ENCODE measurements at regions not wholly inside any gene's neighbourhood (a gene's known extent, or its start where the extent isn't known, plus 50 kb on each side); places are given as distances from the start of the nearest gene placed in this dataset.

DNA sequence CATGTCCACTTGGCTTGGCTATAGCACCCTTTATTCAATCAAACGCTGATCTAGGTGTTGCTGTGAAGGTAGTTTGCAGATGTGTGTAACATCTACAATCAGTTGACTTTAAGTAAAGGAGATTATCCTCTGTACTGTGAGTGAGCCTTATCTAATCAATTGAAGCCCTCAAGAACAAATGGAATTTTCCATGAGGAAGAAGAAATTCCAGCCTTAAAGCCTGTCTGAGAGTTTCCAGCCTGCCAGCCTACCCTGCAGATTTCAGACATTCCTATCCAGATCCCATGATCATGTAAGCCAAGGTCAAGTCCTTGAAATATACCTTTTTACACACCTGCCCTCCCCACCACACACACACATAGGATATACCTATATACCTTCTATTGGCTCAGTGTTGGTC, 696.7 kb downstream of the MRPL39 start:
- Histone ChIP-seq H3K4me3 (ENCODE audit: control extremely low read depth in 1 of 5, extremely low read depth in 1 of 5, insufficient read depth in 1 of 5, low read depth in 2 of 5, low read length in 4 of 5) (no peak overlapping the region), H3K27ac (ENCODE audit: low read length in 2 of 2) (no peak overlapping the region), H3K4me2 (replicated peaks; ENCODE audit: low read depth, low read length, poor library complexity, severe bottlenecking) (no peak overlapping the region), H3K9ac (ENCODE audit: low read length) (no peak overlapping the region), H3K9me3 (ENCODE audit: control extremely low read depth in 1 of 3, control insufficient read depth in 2 of 3, insufficient read depth in 1 of 3, low read length in 2 of 3) (no peaks in the 10 kb centered on the region), H3K36me3 (replicated peaks in 1 of 2; ENCODE audit: control extremely low read depth in 1 of 2, control insufficient read depth in 1 of 2, extremely low read depth in 1 of 2, insufficient read depth in 2 of 2, low read length in 1 of 2) (no peaks in the 10 kb centered on the region), H4K20me1 (ENCODE audit: control insufficient read depth, insufficient read depth, low read length, poor library complexity, severe bottlenecking) (no peaks in the 10 kb centered on the region), H3K4me1 (ENCODE audit: control insufficient read depth in 2 of 2, insufficient read depth in 2 of 2, low read length in 2 of 2) (no peaks in the 10 kb centered on the region), H3K79me2 (ENCODE audit: control insufficient read depth, insufficient read depth, low read length) (no peaks in the 10 kb centered on the region), H2AFZ (ENCODE audit: insufficient read depth, low read depth, low read length, poor library complexity, severe bottlenecking) (no peak overlapping the region), H3K27me3 (replicated peaks in 1 of 4; ENCODE audit: control extremely low read depth in 1 of 4, control insufficient read depth in 3 of 4, insufficient read depth in 4 of 4, low read length in 3 of 4) (no peaks in the 10 kb centered on the region)
- intact Hi-C loops (cut with micrococcal nuclease) = no loop called here
- ATAC-seq (ENCODE audit: low read depth) (no peak), DNase-seq (no peak)
- no CpG with 5 or more reads among the region's 1 CpG for WGBS (ENCODE audit: insufficient coverage)
- no peak overlapping the region for H3K27ac Mint-ChIP-seq
- H3K27me3 Mint-ChIP-seq = no peaks in the 10 kb centered on the region
- no peaks in the 10 kb centered on the region for H3K4me1 Mint-ChIP-seq
- no peaks in the 10 kb centered on the region for H3K9me3 Mint-ChIP-seq (ENCODE audit: insufficient read depth)
- CTCF ChIA-PET = no interaction called here
- TF ChIP-seq, protein P1, sequence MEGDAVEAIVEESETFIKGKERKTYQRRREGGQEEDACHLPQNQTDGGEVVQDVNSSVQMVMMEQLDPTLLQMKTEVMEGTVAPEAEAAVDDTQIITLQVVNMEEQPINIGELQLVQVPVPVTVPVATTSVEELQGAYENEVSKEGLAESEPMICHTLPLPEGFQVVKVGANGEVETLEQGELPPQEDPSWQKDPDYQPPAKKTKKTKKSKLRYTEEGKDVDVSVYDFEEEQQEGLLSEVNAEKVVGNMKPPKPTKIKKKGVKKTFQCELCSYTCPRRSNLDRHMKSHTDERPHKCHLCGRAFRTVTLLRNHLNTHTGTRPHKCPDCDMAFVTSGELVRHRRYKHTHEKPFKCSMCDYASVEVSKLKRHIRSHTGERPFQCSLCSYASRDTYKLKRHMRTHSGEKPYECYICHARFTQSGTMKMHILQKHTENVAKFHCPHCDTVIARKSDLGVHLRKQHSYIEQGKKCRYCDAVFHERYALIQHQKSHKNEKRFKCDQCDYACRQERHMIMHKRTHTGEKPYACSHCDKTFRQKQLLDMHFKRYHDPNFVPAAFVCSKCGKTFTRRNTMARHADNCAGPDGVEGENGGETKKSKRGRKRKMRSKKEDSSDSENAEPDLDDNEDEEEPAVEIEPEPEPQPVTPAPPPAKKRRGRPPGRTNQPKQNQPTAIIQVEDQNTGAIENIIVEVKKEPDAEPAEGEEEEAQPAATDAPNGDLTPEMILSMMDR (IDR thresholded peaks at IDR 0.05) = no peak
- TF ChIP-seq EZH2 (IDR thresholded peaks at IDR 0.05; ENCODE audit: borderline replicate concordance, insufficient read depth, low read depth, low read length, poor library complexity, severe bottlenecking) = no peak
- POLR2A ChIA-PET = no interaction called here
- H3K4me3 Mint-ChIP-seq = no peak overlapping the region

DNA sequence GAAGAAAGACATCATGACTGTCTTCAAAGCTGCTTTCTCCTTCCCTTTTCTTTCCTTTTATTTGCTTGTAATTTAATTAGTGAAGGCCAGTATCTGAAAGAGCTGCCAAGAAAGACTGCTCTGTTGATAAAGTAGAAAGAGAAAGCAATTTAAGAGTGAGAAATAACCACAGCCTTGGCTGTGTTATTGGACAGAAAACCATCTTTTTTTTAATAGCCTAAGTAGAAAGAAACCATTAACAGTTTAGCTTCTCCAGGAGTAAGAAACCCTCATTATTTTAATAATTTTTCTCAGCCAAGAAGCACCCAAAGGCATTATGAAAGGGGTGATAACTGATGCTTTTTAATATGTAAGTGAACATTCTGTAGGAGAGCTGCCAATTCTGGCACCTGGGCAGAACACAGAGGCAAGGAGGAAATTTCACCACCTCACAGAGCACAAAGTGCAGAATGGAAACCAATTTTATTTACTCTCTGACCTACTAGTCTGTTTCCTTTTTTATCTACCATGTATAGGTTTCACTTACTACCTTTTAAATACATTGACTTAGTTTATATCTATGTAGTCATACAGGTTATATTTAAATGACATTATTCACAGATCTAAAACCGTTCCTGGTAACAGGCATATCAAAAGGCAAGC, 703.2 kb downstream of the MRPL39 start:
- DNase-seq = no peak
- intact Hi-C loops (cut with micrococcal nuclease) = no loop called here
- Histone ChIP-seq H2AFZ (ENCODE audit: insufficient read depth, low read depth, low read length, poor library complexity, severe bottlenecking) (no peak overlapping the region), H3K27me3 (replicated peaks in 1 of 4; ENCODE audit: control extremely low read depth in 1 of 4, control insufficient read depth in 3 of 4, insufficient read depth in 4 of 4, low read length in 3 of 4) (no peaks in the 10 kb centered on the region), H4K20me1 (ENCODE audit: control insufficient read depth, insufficient read depth, low read length, poor library complexity, severe bottlenecking) (no peaks in the 10 kb centered on the region), H3K9me3 (ENCODE audit: control extremely low read depth in 1 of 3, control insufficient read depth in 2 of 3, insufficient read depth in 1 of 3, low read length in 2 of 3) (no peaks in the 10 kb centered on the region), H3K36me3 (replicated peaks in 1 of 2; ENCODE audit: control extremely low read depth in 1 of 2, control insufficient read depth in 1 of 2, extremely low read depth in 1 of 2, insufficient read depth in 2 of 2, low read length in 1 of 2) (no peaks in the 10 kb centered on the region), H3K9ac (ENCODE audit: low read length) (no peak overlapping the region), H3K4me2 (replicated peaks; ENCODE audit: low read depth, low read length, poor library complexity, severe bottlenecking) (no peak overlapping the region), H3K4me3 (ENCODE audit: control extremely low read depth in 1 of 5, extremely low read depth in 1 of 5, insufficient read depth in 1 of 5, low read depth in 2 of 5, low read length in 4 of 5) (no peak overlapping the region), H3K79me2 (ENCODE audit: control insufficient read depth, insufficient read depth, low read length) (no peaks in the 10 kb centered on the region), H3K27ac (ENCODE audit: low read length in 2 of 2) (no peak overlapping the region), H3K4me1 (ENCODE audit: control insufficient read depth in 2 of 2, insufficient read depth in 2 of 2, low read length in 2 of 2) (peaks cover 0 to 5% of the 10 kb centered on the region in 2 donors)
- ChIA-PET POLR2A (no interaction called here), CTCF (no interaction called here)
- Mint-ChIP-seq H3K27ac (no peak overlapping the region), H3K4me3 (no peak overlapping the region), H3K9me3 (ENCODE audit: insufficient read depth) (no peaks in the 10 kb centered on the region), H3K4me1 (peaks cover 13% of the 10 kb centered on the region), H3K27me3 (no peaks in the 10 kb centered on the region)
- TF ChIP-seq, protein P1 (IDR thresholded peaks at IDR 0.05) = no peak
- no peak for TF ChIP-seq EZH2 (IDR thresholded peaks at IDR 0.05; ENCODE audit: borderline replicate concordance, insufficient read depth, low read depth, low read length, poor library complexity, severe bottlenecking)
- no CpG with 5 or more reads among the region's 1 CpG for WGBS (ENCODE audit: insufficient coverage)
- ATAC-seq (ENCODE audit: low read depth) = no peak

Data from B cell (primary cell).